NT2/D1 (cell line): ENCODE measurements at regions not wholly inside any gene's neighbourhood (a gene's known extent, or its start where the extent isn't known, plus 50 kb on each side); places are given as distances from the start of the nearest gene placed in this dataset.

Source experiments
- DNase-seq: peaks from one replicate; pipeline ENCODE4 v3.0.0-alpha.2; 2011; ENCODE audit warnings: low read depth, low spot score
- H3K27me3 ChIP-seq: 2 replicates; pipeline ENCODE4 v1.6.0; 2011; ENCODE audit warnings: mild to moderate bottlenecking; ENCODE audit not compliant: insufficient read length, insufficient read depth
- H3K36me3 ChIP-seq: 2 replicates; pipeline ENCODE4 v1.6.1; 2011; ENCODE audit warnings: mild to moderate bottlenecking, low read length, mixed read lengths; ENCODE audit not compliant: insufficient read depth, insufficient read length
- H3K4me1 ChIP-seq: 2 replicates; pipeline ENCODE4 v1.5.1; 2011; ENCODE audit not compliant: insufficient read depth, insufficient read length
- H3K4me3 ChIP-seq: 2 replicates; pipeline ENCODE4 v1.5.1; 2011; ENCODE audit warnings: low read depth; ENCODE audit not compliant: insufficient read length
- H3K9ac ChIP-seq: 2 replicates; pipeline ENCODE4 v1.6.0; 2011; ENCODE audit warnings: low read depth; ENCODE audit not compliant: insufficient read length
- H3K9me3 ChIP-seq: 2 replicates; pipeline ENCODE4 v1.5.1; 2011; ENCODE audit warnings: mild to moderate bottlenecking, low read length; ENCODE audit not compliant: insufficient read depth
- SUZ12 ChIP-seq: IDR thresholded peaks from 2 replicates; pipeline ENCODE4 v1.6.1; 2011; ENCODE audit not compliant: insufficient read length, insufficient read depth; ENCODE audit errors: extremely low read depth
- YY1 ChIP-seq: IDR thresholded peaks from 2 replicates; pipeline ENCODE4 v1.6.1; 2011; ENCODE audit not compliant: insufficient read length, insufficient read depth
- ZNF274 ChIP-seq: IDR thresholded peaks from 2 replicates; pipeline ENCODE4 v1.6.1; 2011; ENCODE audit warnings: mild to moderate bottlenecking, low read depth, low read length

- Histone ChIP-seq H3K9ac (no peak overlapping the region), H3K9me3 (peaks cover 8% of the 10 kb centered on the region; the same call in 1 of the 2 replicates), H3K27me3 (peaks cover 3% of the 10 kb centered on the region), H3K4me3 (no peak overlapping the region), H3K36me3 (no peaks in the 10 kb centered on the region), H3K4me1 (no peaks in the 10 kb centered on the region)
- no peak for DNase-seq
- TF ChIP-seq ZNF274 (no peak), SUZ12 (no peak), YY1 (no peak)
Observed at GRCh38 chr4:152117933-152118507, 357.2 kb upstream of the GATB start.

GRCh38 chr4:152117520-152117919, 356.7 kb upstream of the GATB start:
- DNase-seq = no peak
- no peak overlapping the region for H3K9ac ChIP-seq
- H3K9me3 ChIP-seq = peaks cover 7% of the 10 kb centered on the region; the same call in 1 of the 2 replicates
- no peak for TF ChIP-seq ZNF274
- no peak for TF ChIP-seq YY1
- TF ChIP-seq SUZ12 = no peak
- H3K27me3 ChIP-seq = peaks cover 3% of the 10 kb centered on the region
- H3K4me1 ChIP-seq = no peaks in the 10 kb centered on the region
- H3K4me3 ChIP-seq = no peak overlapping the region
- H3K36me3 ChIP-seq = no peaks in the 10 kb centered on the region

GRCh38 chr4:152117054-152117453, 356.2 kb upstream of the GATB start:
- Histone ChIP-seq H3K9me3 (peaks cover 3% of the 10 kb centered on the region; the same call in 1 of the 2 replicates), H3K4me3 (no peak overlapping the region), H3K4me1 (no peaks in the 10 kb centered on the region), H3K36me3 (no peaks in the 10 kb centered on the region), H3K9ac (no peak overlapping the region), H3K27me3 (peaks cover 3% of the 10 kb centered on the region)
- no peak for DNase-seq
- no peak for TF ChIP-seq SUZ12
- no peak for TF ChIP-seq YY1
- no peak for TF ChIP-seq ZNF274

GRCh38 chr4:152115794-152116193, 355.0 kb upstream of the GATB start:
- peaks cover 3% of the 10 kb centered on the region for H3K27me3 ChIP-seq
- no peak for DNase-seq
- H3K9me3 ChIP-seq = no peaks in the 10 kb centered on the region
- TF ChIP-seq SUZ12 (no peak), ZNF274 (no peak), YY1 (no peak)
- H3K36me3 ChIP-seq = no peaks in the 10 kb centered on the region
- H3K4me3 ChIP-seq = no peak overlapping the region
- no peaks in the 10 kb centered on the region for H3K4me1 ChIP-seq
- H3K9ac ChIP-seq = no peak overlapping the region

DNA sequence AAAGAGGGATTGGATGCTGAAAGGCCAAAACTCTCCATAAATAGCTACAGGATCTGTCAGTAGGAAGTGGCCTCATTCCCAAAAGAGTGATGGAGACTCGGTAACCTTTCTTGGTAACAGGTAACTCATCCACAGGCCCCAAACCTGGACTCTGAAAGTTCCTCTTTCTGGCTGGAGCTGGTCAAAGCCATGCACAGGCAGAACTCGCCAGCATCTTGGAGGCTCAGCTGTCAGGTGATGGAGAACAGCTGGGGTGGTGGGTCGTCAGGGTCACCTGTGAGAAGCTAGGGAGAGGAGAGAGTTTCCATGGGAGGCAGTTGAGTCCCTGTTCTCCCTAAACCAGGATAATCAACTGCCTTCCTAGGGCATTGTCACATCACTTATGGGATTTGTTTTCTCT, 354.3 kb upstream of the GATB start:
- DNase-seq = no peak
- Histone ChIP-seq H3K9me3 (no peaks in the 10 kb centered on the region), H3K27me3 (peaks cover 3% of the 10 kb centered on the region), H3K9ac (no peak overlapping the region), H3K4me1 (no peaks in the 10 kb centered on the region), H3K4me3 (no peak overlapping the region), H3K36me3 (no peaks in the 10 kb centered on the region)
- TF ChIP-seq SUZ12 (no peak), YY1 (no peak), ZNF274 (no peak)

- no peaks in the 10 kb centered on the region for H3K4me1 ChIP-seq
- DNase-seq = no peak
- no peak overlapping the region for H3K9ac ChIP-seq
- no peaks in the 10 kb centered on the region for H3K9me3 ChIP-seq
- H3K4me3 ChIP-seq = no peak overlapping the region
- no peak for TF ChIP-seq ZNF274
- peaks cover 3% of the 10 kb centered on the region for H3K27me3 ChIP-seq
- no peaks in the 10 kb centered on the region for H3K36me3 ChIP-seq
Observed at GRCh38 chr4:152114562-152114961, 353.8 kb upstream of the GATB start.

DNA sequence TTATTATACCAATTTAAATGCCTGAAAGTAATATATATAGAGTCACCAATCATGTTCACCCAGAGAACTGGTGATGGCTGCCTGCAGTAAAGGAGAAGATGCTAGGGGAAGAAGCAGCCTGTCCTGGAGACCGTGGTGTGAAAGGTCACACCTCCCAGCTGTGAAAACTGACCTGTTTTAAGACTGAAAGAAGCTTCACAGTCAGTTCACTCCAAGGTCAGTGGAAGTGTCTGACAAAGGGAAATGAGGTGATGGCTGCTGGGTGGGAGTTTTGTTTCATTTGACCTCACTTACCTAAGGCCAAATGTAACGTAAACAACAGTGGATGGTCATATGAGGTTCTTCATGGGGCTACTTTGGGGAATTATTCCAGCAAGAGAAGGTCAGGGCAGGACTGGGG, 352.1 kb upstream of the GATB start:
- Histone ChIP-seq H3K4me1 (no peaks in the 10 kb centered on the region), H3K4me3 (no peak overlapping the region), H3K36me3 (no peaks in the 10 kb centered on the region), H3K9ac (no peak overlapping the region), H3K27me3 (peaks cover 3% of the 10 kb centered on the region), H3K9me3 (no peaks in the 10 kb centered on the region)
- DNase-seq = no peak
- no peak for TF ChIP-seq YY1
- TF ChIP-seq ZNF274 = no peak
- no peak for TF ChIP-seq SUZ12

- TF ChIP-seq ZNF274 (no peak), SUZ12 (no peak), YY1 (no peak)
- no peak overlapping the region for H3K4me3 ChIP-seq
- no peaks in the 10 kb centered on the region for H3K36me3 ChIP-seq
- H3K4me1 ChIP-seq = no peaks in the 10 kb centered on the region
- DNase-seq = no peak
- peaks cover 3% of the 10 kb centered on the region for H3K27me3 ChIP-seq
- H3K9ac ChIP-seq = no peak overlapping the region
- H3K9me3 ChIP-seq = no peaks in the 10 kb centered on the region
Observed at GRCh38 chr4:152112190-152112589, 351.4 kb upstream of the GATB start.
